HG02885 (cell line): ENCODE measurements at regions not wholly inside any gene's neighbourhood (a gene's known extent, or its start where the extent isn't known, plus 50 kb on each side); places are given as distances from the start of the nearest gene placed in this dataset.
A peak's percentile ranks its signal among the peaks of the same experiment; 100 is the strongest.

Source experiments
- ATAC-seq: cut with Tn5 transposase; IDR thresholded peaks from one replicate; pipeline ENCODE4 v1.9.1; 2021; ENCODE audit warnings: mild to moderate bottlenecking; ENCODE audit not compliant: unreplicated experiment, poor library complexity

DNA sequence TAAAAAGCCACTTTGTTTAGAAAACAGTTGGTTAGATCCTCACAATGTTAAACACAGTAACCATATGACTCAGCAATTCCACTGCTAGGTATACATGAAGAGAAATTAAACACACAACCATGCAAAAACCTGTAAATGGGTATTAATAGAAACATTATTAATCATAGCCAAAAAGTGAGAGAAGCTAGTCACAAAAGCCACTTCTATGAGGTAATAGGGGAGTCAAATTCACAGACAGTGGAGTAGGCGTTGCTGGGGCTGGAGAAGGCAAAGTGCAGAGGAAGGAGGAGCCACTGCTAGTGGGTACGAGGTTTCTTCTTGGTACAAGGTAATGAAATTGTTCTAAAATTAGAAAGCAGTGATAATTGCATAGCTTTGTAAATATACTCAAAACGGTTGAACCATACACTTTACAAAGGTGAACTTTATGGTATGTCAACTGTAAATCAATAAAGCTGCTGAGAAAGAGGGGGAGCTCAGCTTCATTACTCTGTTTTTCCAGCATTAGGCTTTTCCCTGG lies 364.4 kb downstream of the GADD45G start:
- ATAC-seq, result peak; percentile 59

DNA sequence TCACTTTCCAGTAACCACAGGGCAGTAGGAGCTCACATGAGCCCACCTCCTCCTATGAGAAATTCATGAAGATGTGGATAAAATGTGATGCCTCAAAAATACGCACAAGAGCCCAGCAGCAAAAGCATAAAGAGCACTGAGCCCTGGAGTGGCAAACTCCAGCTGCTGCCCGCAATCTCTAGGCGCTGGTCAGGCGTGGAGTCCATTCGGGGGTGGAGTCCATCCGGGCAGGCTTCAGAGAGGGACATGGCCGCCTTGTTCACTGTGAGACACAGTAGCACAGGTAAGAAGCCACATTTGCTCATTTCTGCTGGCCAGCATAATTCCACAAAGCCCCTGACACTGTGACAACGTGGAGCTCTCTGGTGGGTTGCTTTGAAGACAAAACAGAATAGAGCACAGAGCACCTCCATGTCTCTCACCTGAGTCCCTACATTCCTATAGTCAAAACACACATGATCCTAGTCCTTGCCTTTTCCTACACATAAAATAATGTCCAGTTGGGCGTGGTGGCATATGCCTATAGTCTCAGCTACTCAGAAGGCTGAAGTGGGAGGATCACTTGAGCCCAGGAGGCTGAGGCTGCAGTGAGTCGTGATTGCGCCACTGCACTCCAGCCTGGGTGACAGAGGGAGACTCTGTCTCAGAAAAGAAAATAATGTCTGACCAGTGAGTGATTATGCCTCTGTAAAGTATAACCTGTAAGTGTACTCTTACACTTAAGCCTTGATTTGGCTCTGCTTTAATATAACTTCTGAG lies 365.2 kb downstream of the GADD45G start:
- no peak for ATAC-seq

DNA sequence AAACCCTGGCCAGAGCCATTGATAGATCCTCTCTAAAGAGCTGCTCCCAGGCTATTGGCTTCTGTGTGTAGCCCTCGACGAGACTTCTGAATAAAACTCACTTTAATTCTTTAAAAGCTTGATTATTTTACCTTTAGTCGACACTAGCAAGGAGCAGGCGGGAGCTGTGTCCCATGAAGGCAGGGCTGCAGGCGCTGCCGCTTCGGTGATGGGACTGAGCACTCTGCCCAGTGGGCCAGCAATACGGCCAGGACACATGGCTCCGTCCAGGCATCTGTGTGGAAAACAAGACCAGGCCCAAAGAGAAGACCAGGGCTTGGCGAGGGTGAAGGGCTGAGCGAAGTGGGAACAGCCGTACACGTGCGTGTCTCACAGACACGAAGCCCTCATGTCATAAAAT lies 365.9 kb downstream of the GADD45G start:
- ATAC-seq, result no peak

DNA sequence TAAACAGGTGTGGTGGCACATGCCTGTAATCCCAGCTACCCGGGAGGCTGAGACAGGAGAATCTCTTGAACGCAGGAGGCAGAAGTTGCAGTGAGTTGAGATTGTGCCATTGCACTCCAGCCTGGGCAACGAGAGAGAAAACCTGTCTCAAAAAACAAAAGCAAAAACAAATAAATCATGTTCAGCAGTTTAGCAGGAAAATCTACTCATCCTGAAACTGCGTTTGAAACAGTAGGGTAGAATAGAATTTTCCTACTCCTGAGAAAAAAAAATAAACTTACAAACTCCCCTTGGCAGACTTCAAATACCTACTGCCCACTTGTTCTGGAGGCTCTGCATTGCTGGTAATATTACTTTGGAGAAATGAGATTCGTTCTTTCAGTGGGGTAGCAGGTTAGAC lies 367.7 kb downstream of the GADD45G start:
- ATAC-seq, result no peak

DNA sequence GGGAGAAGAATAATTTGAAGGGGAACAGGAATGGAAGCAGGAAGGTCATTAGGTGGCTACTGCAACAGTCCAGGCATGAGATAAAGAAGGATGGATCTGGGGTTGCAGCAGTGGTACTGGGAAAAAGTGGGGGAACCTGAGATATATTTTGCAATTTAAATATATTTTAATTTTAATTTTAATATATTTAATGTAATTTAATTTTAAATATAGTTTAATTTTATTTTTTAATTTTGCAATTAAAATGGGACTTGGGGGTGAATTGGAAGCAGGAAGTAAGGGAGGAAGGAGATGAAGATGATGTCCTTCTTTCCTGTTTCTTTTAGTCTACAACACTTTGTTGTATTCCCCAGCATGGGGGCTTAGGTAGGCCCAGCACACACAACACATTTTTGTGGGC lies 369.8 kb downstream of the GADD45G start:
- no peak for ATAC-seq

DNA sequence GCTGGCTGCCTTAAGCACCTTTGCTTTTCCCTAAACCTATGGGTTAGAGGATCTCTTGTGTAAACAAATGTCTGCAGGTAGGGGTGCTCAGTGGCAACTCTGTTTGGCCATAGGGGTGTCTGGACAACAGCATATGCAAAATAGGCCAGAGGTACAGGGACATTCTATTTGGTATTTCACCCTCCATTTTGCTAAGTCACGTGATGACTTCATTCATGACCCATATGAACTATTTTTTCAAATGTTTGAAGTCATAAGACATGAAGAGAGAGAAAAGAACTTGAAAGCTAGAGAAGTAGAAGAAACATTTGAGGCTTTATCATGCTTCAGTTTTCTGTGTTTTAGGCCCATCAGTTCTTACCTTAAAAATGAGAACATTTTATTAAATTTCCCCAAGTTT lies 370.2 kb downstream of the GADD45G start:
- no peak for ATAC-seq

DNA sequence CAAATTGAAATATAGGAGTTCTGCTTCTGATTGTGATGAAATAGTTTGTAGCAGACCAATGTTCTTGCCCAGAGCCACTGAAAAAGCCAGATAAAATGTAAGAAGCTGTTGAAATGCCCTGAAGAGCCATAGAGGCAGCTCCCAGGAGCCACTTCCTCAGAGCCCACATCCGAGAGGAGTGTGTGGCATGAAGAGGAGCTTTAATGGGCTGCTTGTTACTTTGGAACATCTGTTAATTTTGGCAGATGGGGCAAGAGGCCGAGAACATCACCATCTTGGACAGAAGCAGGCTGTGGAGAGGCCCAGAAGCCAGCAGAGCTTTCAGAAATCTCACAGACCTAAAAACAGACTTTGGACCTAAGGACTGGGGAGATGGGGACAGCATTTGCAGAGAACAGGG lies 370.8 kb downstream of the GADD45G start:
- no peak for ATAC-seq

DNA sequence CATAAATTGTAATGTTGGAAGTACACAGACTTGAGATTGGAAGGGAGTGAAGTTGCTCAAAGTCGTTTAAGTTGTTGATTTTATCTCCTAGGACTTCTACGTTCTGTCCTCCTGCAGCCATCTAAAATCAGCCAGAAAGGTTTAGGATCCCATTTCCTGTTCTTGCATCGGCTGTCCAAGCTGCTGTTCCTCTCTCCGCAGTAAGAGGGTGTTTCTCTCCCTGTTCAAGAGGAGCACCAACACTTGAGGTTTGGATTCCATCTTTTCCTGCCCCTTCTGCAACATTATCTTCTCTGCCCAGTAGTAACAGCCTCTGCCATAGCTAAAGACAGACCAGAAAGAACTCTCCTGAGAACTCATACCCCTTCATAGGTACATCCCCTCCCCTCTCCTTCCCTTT lies 373.4 kb downstream of the GADD45G start:
- ATAC-seq, result no peak

DNA sequence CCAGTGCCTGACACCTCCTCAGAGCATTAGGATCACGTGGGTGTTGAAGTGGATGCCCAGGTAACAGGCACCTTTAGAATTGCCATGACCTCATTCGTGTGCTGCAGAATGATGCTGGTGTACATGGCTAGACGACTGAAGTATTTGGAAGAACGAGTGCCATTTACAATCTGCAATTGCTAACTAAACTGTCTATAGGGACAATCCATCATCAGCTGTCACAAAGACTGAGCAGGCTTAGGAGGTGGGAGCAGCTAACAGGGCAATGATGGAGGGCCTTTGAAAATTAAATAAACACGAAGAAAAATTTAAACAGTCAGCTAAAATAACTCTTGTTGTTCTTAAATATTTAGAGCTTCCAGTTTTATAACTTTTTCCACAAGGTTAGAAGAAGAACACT lies 375.8 kb downstream of the GADD45G start:
- no peak for ATAC-seq

DNA sequence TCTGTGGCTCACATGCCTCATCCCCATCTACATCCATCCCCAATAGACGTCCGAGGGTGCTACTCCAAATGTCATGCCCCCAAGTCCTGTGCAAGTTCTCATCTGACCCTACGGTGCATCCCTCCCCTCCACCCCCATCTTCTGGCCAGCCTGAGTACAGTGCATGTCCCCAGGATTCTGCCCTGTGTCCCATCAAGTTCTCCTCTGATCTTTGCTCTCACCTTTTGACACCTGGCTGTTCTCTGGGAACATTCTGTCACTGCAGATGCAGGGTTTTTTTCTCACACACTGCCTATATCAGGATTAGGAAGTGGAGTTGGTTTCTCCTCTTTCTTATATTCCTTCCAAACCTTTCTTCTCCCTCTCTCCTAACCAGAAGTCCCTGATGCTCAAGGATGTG lies 377.2 kb downstream of the GADD45G start:
- no peak for ATAC-seq

DNA sequence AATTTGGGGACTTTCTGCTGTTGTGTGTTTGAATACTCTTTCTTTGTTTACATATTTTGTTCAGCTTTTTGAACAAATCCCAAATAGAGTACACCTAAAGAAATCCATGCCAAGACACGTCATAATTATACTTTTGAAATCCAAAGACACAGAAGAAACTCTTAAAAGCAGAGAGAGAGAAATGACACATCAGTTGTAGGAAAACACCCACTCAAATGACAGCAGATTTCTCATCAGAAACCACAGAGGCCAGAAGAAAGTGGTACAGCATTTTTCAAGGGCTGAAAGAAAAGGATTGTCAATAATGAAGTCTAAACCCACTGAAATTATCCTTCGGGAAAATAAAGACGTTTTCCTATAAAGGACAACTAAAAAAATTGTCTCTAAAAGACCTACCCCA lies 378.6 kb downstream of the GADD45G start:
- ATAC-seq, result no peak

DNA sequence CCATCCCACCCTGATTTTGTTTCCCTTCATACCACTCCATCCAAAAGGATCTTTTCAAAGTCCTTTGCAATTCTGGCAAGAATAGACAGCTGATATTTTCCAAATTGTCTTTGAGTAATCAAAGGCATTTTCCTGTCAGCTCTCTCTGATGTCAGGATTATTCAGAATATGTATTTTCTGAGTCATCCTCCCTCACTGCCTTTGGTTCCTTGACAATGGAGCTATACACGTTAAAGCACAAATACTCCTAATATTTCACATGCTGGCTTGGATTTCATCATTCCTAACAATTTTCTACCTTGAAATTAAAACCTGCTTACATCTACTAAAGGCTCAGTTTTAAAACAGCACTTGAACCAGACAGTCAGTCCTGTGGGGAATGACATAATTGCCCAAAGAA lies 379.4 kb downstream of the GADD45G start:
- no peak for ATAC-seq

DNA sequence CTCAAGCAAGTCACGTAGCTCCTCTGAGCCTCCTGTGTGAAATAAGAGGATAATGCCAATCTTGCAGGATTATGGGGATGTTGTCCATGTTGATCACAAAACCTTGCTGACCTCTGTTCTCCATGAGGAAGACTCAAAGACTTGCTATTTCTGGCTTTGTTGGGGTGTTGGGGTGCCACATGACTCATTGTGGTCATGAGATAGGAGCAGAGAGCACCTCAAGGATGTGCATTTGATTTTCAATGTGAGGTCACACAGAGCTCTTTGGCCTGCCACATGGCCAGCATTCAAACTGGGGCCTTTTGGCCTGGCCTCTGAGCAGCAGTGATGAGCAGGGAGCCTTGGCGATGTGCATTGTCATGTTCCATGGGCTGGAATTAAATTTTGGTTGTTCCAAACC lies 380.3 kb downstream of the GADD45G start:
- ATAC-seq, result no peak

DNA sequence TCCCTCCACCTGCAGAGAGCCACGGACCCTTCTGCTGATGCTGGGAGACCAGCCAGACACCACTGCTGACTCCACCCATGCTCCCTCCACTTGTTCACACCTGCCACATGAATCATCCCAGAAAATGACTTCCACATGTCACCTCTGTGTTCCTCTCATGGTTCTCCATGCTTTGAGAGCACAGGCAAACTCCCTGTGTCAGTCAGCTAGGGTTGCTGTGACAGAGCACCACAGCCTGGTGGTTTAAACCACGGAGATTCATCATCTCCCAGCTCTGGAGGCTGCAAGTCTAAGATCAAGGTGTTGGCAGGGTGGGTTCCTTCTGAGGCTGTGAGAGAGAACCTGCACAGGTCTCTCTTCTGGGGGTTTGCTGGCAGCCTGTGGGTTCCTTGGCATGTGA lies 381.4 kb downstream of the GADD45G start:
- no peak for ATAC-seq

DNA sequence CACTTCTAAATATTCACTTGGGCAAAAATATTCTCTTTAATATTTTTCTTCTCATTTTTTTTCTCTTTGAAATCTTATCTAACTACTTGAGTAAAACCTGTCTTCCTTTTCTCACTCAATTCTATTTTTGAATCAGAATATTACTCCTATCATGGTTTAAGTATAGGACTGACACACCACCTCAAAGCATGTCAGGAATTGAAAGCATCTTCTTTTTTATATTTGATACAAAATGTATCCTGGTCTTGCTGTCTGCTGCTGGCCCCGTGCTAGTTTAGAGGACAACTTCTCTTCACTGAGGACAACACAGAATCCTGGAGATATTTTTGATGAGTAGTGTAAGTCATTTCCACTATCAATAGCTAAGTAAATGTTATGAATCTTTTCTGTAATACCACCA lies 383.6 kb downstream of the GADD45G start:
- no peak for ATAC-seq

DNA sequence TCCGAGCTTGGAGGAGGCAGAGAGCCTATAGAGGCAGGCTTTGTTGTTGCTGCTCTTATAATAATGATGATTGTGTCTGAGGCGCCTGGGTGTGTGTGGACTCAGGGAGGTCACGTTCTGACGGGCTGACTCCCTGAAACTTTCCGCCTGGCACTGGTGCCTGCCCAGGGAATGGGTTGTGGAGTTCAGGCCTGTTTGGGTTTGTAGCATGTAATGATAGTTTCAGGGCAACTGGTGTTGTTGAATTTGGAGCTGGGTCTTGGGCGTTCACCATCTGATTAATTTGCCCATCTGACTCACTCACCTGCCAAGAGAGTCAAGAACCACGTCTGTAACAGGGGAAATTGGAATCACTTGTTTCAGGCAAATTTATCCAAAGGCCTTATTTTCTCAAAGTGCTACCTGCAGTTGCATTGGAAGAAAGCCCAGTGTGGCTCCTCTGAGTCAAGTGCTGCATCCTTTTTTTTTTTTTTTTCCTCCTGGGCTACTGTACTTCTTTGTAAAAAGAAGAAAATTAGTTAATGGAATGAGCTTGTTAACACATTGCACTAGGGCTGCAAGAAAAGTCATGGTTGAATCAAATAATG lies 386.5 kb downstream of the GADD45G start:
- no peak for ATAC-seq

DNA sequence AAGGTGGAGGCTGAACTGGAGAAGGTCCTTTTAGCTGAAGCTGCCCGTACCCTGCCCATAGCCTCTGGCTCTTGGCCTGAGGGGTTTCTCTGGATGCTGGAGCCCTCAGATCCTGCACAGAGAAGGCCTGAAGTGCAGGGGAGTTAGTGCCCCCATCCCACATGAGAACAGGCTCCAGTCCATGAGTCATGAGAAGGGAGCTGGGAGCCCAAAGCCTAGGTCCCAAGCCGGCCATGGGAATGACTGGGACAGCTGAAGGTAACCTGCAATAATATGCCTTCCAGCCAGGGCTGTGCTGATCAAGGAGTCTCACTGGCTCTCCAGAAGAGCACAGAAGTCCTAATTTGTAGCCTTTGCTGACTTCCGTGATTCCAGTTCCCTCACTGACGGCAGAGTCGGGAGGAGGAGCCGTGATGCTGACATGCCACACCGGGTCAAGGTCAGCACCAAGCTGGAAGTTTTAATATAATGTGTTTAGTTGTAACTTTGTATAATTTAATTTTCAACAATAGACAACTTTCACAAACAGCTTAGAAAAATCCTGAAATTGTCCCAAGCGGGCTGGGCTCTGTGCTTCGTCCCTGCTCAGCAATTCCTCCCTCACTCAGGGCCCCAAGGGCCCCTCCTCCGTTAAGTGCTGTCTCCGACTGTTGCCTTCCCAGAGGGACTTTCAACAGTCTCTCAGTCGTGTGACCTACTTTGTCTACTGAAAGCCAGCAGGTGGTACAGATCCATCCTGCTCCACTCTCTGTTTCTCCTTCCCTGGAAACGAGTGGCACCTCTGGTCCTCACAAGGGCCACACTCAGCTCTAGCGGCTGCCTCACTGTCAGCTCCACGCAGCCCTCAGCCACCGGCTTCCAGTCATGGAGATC lies 387.8 kb downstream of the GADD45G start:
- ATAC-seq, result no peak

DNA sequence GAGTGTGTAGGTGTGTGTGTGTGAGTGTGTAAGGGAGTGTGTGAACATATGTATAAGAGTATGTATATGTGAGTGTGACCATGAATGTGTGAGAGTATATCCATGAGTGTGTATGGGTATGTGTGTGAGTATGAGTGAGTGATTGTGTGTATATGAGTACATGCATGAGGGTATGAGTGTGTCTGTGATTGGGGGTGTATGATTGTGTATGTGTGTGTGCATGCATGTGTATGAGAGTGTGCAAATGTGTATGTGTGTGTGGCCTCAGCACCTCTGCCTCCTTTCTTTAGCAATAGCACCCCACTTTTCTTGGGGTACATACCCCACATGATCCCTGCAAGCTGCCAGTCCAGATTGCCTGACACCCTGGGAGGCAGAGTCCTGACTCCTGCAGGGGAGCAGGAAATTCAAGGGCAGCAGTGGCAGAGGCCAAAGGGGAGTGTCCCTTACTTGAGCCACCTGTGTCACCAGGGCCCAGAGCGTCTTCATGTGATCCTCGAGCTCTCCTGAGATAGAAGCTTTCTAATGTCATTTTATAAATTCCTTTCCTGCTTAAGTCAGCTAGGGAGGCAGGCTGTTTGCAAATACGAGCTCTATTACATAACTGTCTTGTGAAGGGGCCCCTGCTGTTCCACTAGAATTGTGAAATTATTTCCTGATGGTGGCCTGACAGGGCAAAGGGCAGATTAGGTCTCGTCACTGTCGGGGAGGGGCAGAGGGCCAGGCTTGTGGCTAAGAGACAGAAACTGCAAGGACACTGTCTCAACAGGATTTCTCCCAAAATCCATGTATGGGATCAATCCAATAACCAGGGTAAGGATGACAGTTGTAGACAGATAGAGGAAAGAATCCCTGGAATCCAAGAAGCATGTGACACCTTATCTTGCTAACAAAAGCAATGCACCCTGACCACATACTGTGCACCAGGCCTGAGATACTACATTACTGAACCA lies 389.1 kb downstream of the GADD45G start:
- ATAC-seq, result no peak

DNA sequence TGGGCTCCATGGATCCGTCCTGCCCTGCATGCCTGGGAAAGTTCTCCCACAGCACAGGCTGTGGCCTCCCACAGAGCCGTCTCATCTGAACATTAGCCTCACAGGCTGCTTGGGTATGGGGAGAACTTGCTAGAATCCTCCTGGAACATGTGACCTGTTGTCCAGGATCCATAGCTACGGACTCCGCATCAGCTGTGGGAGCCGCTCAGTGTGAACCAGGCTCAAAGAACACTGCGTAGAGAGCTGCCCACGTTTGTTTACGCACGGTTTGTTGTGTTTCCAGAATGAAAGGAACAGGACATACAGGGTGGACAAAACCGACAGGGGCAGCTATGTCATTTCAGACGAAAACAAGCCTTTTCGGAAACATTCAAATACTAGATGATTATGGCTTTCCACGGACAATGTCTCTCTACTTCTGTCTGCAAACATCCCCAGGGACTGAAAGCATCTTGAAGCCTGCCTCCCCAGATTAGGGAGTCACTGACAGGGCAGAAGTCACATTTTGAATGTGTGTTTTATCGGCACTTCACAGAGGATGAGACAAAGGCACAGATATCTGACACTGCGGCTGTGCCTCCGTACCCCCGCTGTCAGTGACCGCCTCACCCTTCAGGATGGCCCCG lies 390.3 kb downstream of the GADD45G start:
- ATAC-seq, result no peak

DNA sequence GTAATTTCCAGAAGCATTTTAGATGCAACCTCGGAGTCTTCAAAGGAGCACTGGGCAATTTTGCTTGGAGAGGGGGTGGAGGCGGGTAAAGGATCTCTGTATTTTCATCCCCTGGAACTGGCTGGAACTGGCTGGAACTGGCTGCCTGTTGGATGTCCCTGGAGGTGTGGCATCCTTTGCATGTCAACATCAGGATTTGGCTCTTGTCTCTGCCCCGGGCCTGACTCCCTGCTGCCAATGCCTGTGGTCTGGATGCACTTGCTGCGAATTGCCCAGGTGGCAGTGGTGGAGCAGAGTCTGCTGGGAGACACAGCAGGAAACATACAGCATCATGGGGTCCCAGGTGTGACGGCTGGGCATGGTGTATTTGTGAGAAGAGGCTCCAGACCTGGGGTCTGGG lies 391.3 kb downstream of the GADD45G start:
- ATAC-seq, result no peak
